Middle frontal gyrus (tissue), 1 donor: ENCODE measurements at regions not wholly inside any gene's neighbourhood (a gene's known extent, or its start where the extent isn't known, plus 50 kb on each side); places are given as distances from the start of the nearest gene placed in this dataset.
"Not testable (repeated sequence)": the region's sequence is repeated elsewhere in the genome, so short reads cannot be mapped to it uniquely, and the experiment has no call there.

Source experiments
- DNase-seq: peaks from one replicate; pipeline ENCODE4 v3.0.0-alpha.2; 2015; ENCODE audit warnings: low spot score; ENCODE audit errors: extremely low spot score

DNA sequence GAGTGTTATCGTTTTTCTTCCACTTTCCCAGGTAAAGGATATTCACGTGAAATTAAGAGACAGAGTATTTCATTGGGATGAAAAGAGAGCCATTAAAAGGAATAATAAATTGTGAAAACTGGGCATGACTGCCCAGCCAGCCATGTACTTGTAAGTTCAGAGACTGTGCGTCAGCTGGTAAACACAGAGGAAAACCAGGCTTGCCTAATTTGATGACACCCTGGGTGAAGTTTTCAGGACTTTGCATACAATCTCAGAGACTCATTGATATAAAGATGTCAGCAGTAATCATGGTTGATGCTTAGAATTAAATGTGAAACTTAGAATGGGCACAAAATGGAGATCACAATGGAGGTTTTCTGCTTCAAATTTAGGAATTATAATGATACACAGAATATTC is 153.5 kb upstream of the ZEB2 start:
- no peak for DNase-seq

DNA sequence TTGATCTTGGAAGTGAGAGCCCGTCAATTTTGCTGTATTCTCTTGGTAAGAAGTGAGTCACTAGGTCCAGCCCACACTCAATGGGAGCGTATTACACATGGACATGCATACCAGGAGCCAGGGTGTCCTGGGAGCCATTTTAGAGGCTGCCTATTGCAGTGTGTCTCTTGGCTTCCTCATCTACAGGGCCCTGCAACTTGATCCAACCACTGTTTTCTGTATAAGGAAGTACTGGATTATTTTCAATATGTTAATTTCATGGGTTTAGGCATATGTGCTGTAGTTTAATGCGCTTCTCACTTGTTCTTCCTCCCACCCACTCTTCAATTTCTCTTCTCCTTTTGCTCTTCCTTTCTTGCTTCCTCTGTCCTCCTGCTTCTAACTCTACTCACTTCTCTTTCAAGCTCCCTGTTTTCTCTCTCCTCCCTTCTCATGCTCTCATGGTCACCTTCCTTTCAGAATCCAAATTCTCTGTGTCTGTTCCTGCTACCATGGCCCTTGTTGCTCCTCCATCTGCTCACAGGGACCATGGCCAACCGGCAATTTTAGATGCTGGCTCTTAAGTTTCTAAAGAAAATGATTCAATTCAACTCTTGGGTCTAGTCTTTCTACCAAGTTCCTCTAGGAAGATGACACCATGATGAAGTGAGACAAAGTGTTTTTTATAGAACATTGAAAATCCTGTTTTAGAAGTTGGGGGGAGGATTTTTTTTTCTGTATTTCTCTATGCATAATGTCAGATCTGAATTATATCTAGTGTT is 152.0 kb upstream of the ZEB2 start:
- no peak for DNase-seq

DNA sequence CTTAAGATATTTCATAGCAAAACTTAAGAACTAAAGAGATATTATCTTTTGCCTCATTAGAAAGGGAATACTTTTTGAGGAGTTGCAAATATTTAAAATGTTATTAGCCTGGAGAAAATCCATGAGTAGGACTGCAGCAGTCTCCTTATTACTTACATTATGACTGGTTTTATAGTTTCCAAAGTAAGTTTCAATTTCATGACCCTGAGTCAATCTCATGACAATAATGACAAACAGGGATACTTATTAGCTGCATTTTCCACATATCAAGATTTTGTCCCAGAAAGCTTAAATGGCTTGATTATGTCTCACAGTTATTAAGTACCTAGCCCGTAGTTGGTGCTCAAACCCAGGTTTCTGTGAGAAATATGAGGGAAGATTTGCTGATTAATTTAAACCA is 150.8 kb upstream of the ZEB2 start:
- DNase-seq, result no peak

DNA sequence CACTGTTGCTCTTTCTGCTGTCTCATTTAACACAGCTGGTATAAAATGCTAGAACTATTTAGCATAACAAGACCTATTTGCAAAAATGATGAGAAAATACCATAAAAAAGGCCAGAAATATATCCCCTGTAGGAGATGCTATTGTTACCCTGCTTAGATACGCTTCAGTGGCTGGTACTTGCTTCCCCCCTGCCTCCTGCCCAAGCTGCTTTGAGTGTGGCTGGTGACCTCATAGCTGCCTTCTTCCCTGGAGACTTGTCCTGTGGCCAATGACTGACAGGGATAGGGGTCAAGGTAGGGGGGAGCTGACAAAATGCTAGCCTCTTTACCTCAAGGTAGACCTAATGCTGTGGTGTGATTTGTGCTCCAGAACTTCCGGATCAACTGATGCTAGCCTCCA is 150.2 kb upstream of the ZEB2 start:
- DNase-seq, result no peak

DNA sequence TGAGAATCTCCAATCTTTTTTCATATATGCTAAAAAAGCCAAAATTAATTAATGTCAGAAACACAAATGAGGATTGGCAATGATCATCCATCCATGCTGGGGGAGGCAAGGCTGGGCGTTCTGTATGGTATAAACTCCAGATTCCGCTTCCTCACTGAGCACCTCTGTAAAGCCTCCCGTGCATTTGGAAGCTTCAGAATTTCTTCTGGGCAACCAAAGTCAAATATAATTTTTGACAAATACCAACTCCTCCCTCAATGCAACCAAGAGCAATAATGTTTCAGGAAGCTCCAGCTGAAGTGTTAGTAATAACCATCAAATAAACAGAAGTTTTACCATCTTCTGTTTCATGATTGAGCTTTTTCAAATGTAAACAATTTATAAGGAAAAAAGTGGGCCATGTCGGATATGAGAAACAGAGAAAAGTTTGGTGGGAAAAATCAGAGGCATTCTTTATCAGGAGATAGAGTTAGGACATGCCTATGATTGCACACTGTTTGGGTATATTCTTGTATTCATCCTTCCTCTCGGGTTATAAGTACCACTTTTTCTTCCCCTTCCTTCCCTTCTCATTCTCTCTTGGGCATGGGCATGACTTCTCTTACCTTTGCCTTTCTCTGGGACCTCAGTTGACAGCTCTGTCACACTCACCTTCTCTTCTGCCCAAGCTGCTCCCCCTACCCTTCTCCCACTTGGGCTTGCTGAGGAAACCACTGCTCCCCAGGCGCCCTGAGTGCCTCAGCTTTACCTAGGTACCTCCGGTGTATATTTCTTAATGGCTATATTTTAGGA is 149.5 kb upstream of the ZEB2 start:
- DNase-seq, result no peak

DNA sequence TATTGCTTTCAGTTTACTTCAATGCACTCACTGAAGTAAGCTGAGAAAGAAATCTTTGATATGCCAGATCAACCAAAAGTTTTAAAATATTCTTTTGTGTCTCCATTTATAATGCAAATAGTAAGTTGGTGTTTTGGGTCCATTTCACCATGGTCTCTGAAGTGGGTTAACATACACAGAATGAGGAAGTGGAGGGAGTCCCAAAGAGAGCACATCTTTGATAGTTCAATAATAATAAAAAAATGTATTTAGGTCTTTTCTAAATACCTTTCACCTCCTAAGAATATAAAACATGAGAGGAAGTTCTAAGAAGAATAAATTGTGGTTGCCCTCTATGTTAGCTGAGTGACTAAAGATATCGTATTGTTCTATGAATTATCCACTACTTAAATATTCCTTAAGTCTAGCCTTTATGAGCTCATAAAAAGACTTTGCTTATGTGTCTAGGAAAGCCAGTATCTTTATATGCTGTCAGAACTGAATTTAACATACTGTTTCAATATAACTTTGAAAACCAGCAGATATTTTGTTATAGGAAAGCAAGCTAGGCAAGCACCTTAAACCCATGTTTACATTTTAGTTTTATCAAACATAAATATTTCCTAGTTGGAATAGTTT is 148.7 kb upstream of the ZEB2 start:
- DNase-seq, result no peak

DNA sequence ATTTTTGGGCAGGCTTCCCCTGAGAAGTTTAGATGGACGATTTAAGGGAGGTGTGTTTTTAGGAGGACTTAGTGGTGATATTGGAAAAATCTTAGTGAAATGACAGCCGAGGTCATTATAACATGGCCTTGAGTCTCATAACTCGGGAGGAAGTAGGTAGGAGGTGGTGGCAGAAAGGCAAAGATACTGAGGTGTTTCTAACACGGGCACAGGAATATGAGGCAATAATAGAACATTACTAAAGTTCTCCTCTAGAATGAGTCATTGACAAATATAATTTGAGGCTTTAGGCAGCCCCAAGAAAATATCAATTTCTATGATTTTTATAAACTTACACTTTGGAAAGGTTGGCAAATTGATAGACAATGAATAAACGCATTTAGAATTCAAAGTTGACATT is 146.1 kb upstream of the ZEB2 start:
- DNase-seq, result no peak

DNA sequence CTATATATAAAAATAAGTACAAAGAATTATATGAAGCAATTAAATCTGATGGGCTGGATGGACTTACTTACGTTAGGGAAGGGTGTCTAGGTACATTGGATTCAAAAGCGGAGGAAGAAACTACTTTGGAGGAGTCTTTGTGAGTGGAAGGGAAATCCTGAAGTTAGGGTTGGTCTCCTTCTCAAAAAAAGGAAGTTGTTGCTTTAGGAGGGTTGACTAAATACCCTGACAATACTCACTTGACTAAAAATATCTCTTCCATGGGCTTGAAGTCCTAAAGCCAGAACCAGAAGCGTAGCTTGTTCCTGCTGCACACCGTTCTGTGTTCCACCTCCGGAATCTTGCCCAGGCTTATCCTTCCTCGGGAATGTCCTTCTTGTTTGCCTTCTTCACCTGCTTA is 143.3 kb upstream of the ZEB2 start:
- no peak for DNase-seq

DNA sequence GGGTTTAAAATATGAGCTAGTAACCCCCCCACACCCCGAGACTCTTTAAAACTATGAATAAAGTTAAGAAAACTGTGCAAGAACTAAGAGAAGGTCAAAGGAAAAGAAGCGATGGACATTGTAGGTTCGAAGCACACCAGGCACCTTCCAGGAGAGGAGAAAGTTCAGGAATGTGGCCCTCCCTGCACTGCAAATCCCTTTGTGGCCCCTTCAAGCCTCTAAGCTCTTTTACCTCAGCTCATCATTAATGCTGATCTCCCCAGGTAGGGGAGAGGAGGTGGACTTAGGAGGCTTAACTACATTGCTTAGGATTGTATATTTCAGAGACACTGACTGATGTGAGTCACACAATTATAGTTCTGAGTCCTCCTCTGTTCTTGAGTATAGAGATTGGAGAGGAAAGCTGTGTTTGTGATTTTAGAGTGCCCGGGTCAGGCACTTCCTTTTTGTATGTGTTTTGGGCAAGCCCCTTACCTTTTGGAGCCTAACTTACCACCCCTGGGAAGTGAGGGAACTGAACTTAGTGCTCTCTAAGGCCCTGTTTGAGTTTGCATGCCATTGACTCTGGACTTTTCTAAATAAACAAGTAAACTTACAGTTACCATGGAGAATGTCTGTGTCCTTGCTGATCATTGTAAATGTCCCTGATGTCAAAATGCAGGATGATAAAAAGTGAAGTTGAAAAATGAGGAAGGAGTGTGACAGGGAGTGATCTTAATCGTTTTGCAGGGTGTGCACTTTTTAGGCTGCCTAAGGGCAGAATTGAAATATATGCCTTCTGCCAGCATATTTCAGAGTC is 140.8 kb upstream of the ZEB2 start:
- DNase-seq, result no peak

DNA sequence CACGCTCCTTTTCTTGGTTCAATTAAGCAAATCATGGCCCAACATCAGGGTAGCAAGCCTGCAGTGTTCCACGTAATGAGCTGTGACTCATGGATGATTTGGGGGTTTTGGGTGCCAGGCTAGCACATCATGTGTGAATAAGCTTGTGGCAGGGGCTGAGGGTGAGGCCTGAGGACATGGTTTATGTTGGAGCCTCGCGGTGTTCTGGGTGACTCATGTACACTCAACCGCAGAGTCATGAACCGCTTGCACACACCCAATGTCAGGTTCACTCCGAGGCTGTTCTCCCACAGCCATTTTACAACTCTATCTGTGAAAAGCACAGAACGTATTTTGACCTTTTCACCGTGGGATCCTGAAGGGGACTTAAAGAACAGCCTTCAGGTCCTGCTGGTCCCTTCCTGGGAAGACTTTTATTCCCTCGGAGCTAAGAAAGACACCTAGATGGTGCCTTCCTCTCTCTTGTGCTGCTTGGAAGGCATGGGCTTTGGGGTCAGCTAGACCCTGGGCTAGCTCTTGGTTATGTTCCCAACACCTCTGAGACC is 139.9 kb upstream of the ZEB2 start:
- DNase-seq, result no peak

DNA sequence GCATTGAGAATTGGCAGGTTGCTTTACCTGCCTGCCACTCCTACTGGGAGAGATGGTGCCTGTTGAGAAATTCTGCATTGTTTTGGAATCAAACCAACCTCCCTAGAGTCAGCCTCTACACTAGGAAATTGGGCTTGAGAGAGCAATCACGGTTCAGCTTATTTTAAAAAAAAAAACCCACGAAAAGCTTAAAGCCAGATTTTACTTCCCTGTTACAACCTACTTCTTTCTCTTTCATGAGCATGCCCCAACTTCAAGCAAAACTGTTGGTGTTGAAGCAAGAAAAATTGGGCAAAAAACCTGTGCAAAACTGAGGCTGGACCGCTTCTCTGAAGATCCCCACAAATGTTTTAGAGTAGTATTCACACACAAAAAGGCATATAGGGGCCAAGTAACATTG is 134.6 kb upstream of the ZEB2 start:
- no peak for DNase-seq

DNA sequence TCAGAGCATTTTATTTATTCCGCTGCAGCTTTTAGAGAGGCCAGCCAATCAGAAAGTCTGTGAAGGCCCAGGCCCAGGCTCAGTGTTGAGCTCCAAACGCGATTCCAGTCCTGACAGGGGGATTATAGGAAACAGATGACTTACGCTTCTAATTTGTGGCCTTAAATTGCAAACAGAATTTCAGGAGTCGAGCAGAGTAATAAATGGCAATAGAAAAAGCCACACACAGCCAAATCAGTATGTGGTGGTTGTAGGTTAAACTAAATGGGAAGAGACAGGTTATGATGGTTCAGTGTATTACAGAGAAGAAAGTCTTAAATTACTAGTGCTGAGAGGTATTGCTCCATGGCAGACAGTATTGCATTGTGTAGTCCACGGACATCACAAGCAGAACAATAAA is 131.0 kb upstream of the ZEB2 start:
- no peak for DNase-seq

DNA sequence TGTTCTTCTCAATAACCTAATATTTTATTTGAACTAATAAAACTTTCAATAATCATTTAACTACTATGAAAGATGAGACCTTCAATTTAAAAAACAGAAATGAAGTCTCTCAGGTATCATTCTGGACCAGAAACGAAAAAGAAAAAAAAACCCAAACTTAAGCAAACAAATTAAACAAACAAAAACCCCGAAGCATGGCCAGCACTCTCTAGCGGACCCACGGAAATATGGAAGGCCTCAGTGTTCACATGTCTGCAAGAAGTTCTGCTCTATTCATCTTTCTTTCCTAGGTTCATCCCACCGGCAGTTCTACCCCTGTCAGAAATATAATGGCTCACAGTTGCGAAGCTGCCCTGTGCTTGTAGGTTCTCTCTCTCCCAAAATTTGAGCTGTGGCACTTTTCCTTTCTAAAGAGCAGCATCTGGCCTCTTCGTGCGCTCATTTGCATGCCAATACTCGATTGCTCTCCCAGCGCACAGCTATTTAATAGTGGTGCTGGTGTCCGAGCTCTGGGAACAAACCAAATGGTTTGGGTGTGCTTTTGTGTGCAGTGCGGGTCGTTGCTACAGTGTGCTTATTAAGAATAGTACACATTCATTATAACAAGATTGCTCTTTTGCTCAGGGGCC is 129.0 kb upstream of the ZEB2 start:
- no peak for DNase-seq

DNA sequence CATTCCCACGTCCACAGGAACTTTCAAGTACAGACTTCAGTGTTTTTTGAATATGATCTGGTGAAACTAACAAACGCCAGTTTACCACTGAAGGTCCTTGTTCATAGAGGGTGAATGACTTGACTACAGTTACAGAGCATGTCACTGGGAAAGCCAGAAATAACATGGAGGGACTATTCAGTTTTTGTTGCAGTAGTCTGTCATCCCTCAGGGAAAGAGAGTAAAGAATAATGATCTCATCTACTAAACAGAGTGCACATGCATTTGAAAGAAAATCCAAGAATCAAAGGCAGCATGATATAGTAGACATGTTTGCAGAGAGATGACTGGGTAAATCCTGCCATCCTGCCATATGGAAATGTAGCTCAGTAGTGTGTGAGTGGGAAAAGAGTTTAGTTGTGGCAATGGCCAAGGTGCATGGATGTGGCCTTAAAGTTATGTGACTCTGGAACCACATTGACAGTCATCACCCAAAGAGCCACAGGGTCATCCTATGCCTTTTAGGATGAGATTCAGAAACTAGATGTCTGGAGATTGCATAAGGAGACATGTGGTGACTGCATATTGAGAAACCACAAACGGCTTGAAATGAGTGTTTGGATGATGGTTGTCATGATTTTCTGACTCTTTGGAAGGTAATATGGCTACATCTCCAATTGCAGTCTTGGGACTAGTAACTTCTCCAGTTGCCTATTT is 125.3 kb upstream of the ZEB2 start:
- DNase-seq, result no peak

DNA sequence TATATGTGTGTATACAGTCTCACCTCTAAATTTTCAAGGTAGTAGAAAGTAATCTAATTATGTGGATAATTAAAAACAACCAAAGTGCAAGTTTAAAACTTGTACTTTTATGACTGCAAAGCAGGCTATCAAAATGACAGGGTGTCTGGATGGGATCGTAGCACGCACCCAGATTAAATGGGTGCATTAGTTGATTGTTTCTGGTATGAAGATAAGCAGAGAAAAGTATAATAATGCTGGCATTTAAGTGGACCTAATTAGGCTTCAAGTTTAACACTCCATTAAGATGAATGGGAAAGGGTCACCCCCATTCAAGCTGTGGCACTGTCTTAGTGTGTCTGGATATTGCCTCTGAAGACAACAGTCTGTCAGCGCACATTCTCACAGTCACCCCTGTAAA is 124.6 kb upstream of the ZEB2 start:
- DNase-seq, result no peak

DNA sequence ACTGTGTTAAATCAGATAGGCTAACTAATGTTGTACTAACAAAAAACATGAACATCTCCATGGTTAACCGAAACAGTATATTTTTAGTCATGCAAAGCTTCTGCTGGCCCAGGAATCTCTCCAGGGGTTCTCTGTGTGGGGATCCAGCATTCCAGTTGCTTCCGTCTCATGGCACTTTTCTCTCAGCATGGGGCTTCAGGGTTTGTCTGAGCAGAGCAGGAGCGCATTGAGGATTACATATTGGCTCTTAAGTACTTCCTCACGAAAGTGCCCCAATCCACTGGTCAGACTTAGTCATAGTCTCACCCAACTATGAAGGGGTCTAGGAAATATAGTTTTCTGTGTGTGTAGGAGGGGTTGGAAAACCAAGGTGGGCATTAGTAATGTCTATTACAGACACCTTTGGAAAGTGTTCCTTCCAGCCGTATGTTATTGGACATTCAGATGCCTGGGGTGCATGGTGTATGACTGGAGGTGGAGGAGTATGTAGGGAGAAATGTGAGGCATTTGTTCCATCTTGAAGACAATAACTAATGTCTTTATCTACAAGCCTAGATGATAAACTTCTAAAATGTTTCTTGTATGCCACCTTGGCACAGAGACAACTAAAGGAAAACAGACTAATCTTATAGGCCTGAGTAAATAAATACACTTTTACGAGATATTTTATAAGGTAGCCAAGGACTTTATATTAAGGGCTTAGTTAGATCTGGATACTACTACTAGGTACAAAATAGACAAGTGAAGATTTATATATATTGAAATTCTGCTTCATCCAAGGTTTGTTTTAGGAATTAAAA is 123.8 kb upstream of the ZEB2 start:
- no peak for DNase-seq

DNA sequence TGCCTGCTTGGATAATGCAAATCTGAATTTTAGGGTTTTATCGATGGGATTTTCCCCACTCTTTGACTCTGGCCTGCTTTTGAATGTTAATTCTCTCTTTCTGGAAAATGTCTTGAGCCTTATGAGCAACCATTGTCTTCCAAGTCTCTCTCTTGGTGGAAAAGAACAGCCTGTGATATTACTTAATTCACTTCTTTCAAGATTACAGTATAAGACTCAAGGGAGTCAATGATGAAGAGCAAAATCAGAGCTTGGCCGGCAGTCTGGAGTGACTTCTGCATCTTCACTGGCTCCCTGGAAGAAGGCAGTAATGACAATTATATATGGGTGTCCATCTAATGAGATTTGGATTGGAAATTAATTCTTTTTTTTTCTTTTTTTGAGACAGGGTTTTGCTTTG is 122.9 kb upstream of the ZEB2 start:
- DNase-seq, result no peak

DNA sequence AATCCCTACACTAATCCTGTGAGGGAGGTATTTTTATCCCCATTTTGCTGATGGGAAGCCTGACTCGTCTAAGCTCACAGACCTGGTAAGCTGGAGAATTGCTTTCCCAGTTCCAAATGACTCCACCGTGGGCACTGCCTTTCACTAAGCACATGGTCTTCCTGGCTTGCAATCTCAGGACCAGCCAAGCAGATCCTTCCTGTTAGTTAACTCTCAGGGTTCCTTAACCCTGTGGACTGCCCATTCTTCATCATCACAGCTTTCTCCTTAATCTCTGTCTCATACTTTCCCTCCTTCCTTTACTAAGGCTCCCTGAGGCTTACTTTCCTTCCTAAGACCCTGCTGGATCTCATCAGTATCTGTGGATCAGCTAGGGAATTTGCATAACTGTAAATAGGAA is 122.2 kb upstream of the ZEB2 start:
- no peak for DNase-seq

DNA sequence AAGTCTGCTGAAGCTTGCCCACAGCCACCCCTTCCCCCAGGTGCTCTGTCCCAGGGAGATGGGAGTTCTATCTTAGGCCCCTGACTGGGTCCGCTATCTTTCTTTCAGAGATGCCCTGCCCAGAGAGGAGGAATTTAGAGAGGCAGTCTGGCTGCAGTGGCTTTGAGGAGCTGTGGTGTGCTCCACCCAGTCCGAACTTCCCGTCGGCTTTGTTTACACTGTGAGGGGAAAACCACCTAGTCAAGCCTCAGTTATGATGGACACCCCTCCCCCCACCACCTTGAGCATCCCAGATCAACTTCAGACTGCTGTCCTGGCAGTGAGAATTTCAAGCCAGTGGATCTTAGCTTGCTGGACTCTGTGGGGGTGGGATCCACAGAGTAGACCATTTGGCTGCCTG is 118.3 kb upstream of the ZEB2 start:
- not testable (repeated sequence) for DNase-seq

DNA sequence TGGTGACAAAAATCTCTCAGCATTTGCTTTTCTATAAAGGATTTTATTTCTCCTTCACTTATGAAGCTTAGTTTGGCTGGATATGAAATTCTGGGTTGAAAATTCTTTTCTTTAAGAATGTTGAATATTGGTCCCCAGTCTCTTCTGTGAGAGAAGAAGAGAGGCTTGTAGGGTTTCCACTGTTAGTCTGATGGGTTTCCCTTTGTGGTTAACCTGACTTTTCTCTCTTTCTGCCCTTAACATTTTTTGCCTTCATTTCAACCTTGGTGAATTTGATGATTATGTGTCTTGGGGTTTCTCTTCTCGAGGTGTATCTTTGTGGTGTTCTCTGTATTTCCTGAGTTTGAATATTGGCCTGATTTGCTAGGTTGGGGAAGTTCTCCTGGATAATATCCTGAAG is 116.9 kb upstream of the ZEB2 start:
- not testable (repeated sequence) for DNase-seq
